Nephron (organoid): ENCODE measurements at regions not wholly inside any gene's neighbourhood (a gene's known extent, or its start where the extent isn't known, plus 50 kb on each side); places are given as distances from the start of the nearest gene placed in this dataset.

Experiments used
- H3K27ac Mint-ChIP-seq, 3 experiments: 2 replicates each; pipeline ENCODE4 v1.8.0; 2020; ENCODE audit warnings: mixed read lengths in 3 of 3, mild to moderate bottlenecking in 2 of 3, moderate library complexity in 1 of 3
- H3K27me3 Mint-ChIP-seq: 2 replicates; pipeline ENCODE4 v1.8.0; 2021; ENCODE audit warnings: low read depth, mild to moderate bottlenecking, moderate library complexity, mixed read lengths
- H3K36me3 Mint-ChIP-seq: 2 replicates; pipeline ENCODE4 v1.8.0; 2020; ENCODE audit warnings: low read depth, mixed read lengths
- H3K4me1 Mint-ChIP-seq: 2 replicates; pipeline ENCODE4 v1.8.0; 2020; ENCODE audit warnings: mixed read lengths
- H3K4me3 Mint-ChIP-seq, 3 experiments: 2 replicates each; pipeline ENCODE4 v1.8.0; 2020; ENCODE audit warnings: mild to moderate bottlenecking in 3 of 3, mixed read lengths in 3 of 3, moderate library complexity in 2 of 3
- H3K9me3 Mint-ChIP-seq: 2 replicates; pipeline ENCODE4 v1.8.0; 2020; ENCODE audit warnings: mixed read lengths
- CTCF ChIP-seq, 3 experiments: fragments of 200-600 bp; sonication (generic); IDR thresholded peaks; one replicate each; pipeline ENCODE4 v1.5.0; 2021; ENCODE audit warnings: antibody characterized with exemption in 3 of 3; ENCODE audit not compliant: unreplicated experiment in 3 of 3

GRCh38 chr1:112188611-112189010, 199.1 kb upstream of the KCND3 start:
- H3K36me3 Mint-ChIP-seq: no peaks in the 10 kb centered on the region
- H3K27ac Mint-ChIP-seq: no peak overlapping the region
- H3K27me3 Mint-ChIP-seq: peaks cover 3% of the 10 kb centered on the region
- TF ChIP-seq CTCF (IDR thresholded peaks at IDR 0.05; ENCODE audit: unreplicated experiment in 3 of 3): no peak
- no peak overlapping the region for H3K4me3 Mint-ChIP-seq
- H3K9me3 Mint-ChIP-seq: no peaks in the 10 kb centered on the region
- H3K4me1 Mint-ChIP-seq: no peaks in the 10 kb centered on the region

GRCh38 chr1:112196008-112196588, 199.9 kb upstream of the CTTNBP2NL start:
- Mint-ChIP-seq H3K4me1 (no peaks in the 10 kb centered on the region), H3K27me3 (peaks cover 4% of the 10 kb centered on the region), H3K36me3 (no peaks in the 10 kb centered on the region)

GRCh38 chr1:112196731-112197130, 199.3 kb upstream of the CTTNBP2NL start:
- Mint-ChIP-seq H3K27ac (no peak overlapping the region), H3K27me3 (peaks cover 4% of the 10 kb centered on the region), H3K36me3 (no peaks in the 10 kb centered on the region), H3K4me3 (no peak overlapping the region), H3K9me3 (no peaks in the 10 kb centered on the region), H3K4me1 (no peaks in the 10 kb centered on the region)
- TF ChIP-seq CTCF (IDR thresholded peaks at IDR 0.05; ENCODE audit: unreplicated experiment in 3 of 3): no peak

More at GRCh38 chr1:112196008-112196588, 199.9 kb upstream of the CTTNBP2NL start:
- no peak overlapping the region for H3K4me3 Mint-ChIP-seq
- no peak for TF ChIP-seq CTCF (IDR thresholded peaks at IDR 0.05; ENCODE audit: unreplicated experiment in 3 of 3)
- no peaks in the 10 kb centered on the region for H3K9me3 Mint-ChIP-seq
- H3K27ac Mint-ChIP-seq: no peak overlapping the region

GRCh38 chr1:112209493-112209892, 186.5 kb upstream of the CTTNBP2NL start:
- H3K4me1 Mint-ChIP-seq: no peaks in the 10 kb centered on the region
- peaks cover 3% of the 10 kb centered on the region for H3K27me3 Mint-ChIP-seq
- no peak for TF ChIP-seq CTCF (IDR thresholded peaks at IDR 0.05; ENCODE audit: unreplicated experiment in 3 of 3)
- no peak overlapping the region for H3K4me3 Mint-ChIP-seq
- peaks cover 2% of the 10 kb centered on the region for H3K9me3 Mint-ChIP-seq
- H3K36me3 Mint-ChIP-seq: no peaks in the 10 kb centered on the region
- H3K27ac Mint-ChIP-seq: no peak overlapping the region

GRCh38 chr1:112219267-112219666, 176.7 kb upstream of the CTTNBP2NL start:
- Mint-ChIP-seq H3K4me3 (no peak overlapping the region), H3K9me3 (peaks cover 15% of the 10 kb centered on the region), H3K4me1 (no peaks in the 10 kb centered on the region), H3K27ac (no peak overlapping the region), H3K36me3 (no peaks in the 10 kb centered on the region), H3K27me3 (no peaks in the 10 kb centered on the region)
- no peak for TF ChIP-seq CTCF (IDR thresholded peaks at IDR 0.05; ENCODE audit: unreplicated experiment in 3 of 3)

GRCh38 chr1:112230232-112230631, 165.8 kb upstream of the CTTNBP2NL start:
- no peaks in the 10 kb centered on the region for H3K36me3 Mint-ChIP-seq
- no peak overlapping the region for H3K27ac Mint-ChIP-seq
- no peaks in the 10 kb centered on the region for H3K4me1 Mint-ChIP-seq
- TF ChIP-seq CTCF (IDR thresholded peaks at IDR 0.05; ENCODE audit: unreplicated experiment in 3 of 3): no peak
- H3K27me3 Mint-ChIP-seq: peaks cover 13% of the 10 kb centered on the region
- H3K9me3 Mint-ChIP-seq: peaks cover 6% of the 10 kb centered on the region
- no peak overlapping the region for H3K4me3 Mint-ChIP-seq
